Omental fat pad (tissue), 3 donors: ENCODE measurements at regions not wholly inside any gene's neighbourhood (a gene's known extent, or its start where the extent isn't known, plus 50 kb on each side); places are given as distances from the start of the nearest gene placed in this dataset.
"Not testable (repeated sequence)": the region's sequence is repeated elsewhere in the genome, so short reads cannot be mapped to it uniquely, and the experiment has no call there.

Experiments used
- ATAC-seq: fragments of 150-250 bp; one replicate; pipeline ENCODE4 v1.9.1; 2016; ENCODE audit warnings: mild to moderate bottlenecking, moderate library complexity; ENCODE audit not compliant: low FRiP score
- DNase-seq: peaks from one replicate; pipeline ENCODE4 v3.0.0-alpha.2; 2019; ENCODE audit warnings: low spot score
- TF ChIP-seq, protein P1 (sequence below), 3 donors: fragments of 450-650 bp; IDR thresholded peaks; one replicate each; pipeline ENCODE4 v1.5.1; 2016 to 2017; ENCODE audit warnings: antibody characterized with exemption in 3 of 3, mild to moderate bottlenecking in 3 of 3, moderate library complexity in 2 of 3

DNA sequence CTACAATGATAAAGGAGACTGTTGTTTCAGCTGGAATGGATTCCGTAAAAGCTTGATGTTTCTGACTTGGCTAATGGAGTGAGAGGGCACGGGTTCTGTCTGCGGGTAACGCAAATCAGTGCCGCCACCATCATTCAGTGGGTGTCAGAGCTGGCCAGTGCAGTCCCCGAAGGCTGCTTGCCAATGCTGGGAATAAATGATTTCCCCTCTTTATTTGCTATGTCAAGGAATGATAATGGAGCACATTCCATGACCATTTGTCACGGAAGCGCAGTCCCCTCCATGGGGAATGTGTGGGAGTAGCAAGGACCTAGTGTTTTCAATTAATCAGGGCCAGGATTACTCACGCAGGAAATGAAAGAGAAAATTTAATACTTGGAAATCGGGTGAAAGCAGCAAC lies 899.3 kb downstream of the UQCRFS1 start:
- DNase-seq (no peak), ATAC-seq (no peak)
- TF ChIP-seq, protein P1, sequence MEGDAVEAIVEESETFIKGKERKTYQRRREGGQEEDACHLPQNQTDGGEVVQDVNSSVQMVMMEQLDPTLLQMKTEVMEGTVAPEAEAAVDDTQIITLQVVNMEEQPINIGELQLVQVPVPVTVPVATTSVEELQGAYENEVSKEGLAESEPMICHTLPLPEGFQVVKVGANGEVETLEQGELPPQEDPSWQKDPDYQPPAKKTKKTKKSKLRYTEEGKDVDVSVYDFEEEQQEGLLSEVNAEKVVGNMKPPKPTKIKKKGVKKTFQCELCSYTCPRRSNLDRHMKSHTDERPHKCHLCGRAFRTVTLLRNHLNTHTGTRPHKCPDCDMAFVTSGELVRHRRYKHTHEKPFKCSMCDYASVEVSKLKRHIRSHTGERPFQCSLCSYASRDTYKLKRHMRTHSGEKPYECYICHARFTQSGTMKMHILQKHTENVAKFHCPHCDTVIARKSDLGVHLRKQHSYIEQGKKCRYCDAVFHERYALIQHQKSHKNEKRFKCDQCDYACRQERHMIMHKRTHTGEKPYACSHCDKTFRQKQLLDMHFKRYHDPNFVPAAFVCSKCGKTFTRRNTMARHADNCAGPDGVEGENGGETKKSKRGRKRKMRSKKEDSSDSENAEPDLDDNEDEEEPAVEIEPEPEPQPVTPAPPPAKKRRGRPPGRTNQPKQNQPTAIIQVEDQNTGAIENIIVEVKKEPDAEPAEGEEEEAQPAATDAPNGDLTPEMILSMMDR (IDR thresholded peaks at IDR 0.05) = no peak

DNA sequence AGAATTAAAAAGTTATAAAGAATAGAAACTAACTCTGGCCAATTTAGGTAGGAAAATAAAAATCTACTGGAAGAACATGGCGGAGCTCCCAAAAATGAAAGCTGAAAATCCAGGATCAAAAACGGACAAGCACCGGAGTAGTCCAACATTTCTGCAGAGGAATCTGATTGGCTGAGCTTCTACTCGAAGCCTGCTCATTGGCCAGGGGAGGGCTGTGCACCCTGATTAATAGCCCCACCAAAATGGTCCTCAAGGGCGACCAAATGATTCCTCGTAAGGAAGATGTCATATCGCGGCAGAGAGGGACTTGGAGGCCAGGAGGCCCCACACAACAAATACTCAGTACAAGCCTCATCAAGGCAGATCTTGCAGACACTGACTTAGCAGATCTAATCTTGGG lies 900.7 kb downstream of the UQCRFS1 start:
- no peak for DNase-seq
- TF ChIP-seq, protein P1 (IDR thresholded peaks at IDR 0.05) = no peak
- ATAC-seq = no peak

DNA sequence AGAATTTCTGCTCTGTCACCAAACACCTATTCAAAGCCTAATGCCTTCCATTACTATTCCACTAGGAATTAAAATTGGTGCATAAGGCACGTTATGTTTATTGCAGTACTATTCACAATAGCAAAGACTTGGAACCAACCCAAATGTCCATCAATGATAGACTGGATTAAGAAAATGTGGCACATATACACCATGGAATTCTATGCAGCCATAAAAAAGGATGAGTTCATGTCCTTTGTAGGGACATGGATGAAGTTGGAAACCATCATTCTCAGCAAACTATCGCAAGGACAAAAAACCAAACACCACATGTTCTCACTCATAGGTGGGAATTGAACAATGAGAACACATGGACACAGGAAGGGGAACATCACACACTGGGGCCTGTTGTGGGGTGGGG lies 902.1 kb downstream of the UQCRFS1 start:
- DNase-seq, ATAC-seq: not testable (repeated sequence)

DNA sequence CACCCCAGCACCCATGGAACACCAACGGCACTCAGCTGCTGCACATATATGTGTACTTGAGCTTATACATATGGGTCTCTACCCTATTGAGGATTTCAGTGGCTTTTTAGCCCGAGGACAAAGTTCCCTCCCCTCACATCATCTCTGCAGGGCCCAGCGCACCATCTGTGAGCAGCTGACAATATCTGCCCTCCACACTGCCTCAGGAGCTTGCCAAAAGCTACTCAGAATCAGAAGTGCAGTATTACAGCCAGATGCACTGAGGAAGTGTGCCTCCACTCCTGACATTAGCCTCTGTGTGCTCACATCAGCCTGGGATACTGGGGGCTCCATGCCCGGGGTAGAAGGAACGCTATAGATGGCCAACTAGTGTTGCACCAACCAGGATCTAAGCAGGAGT lies 903.9 kb downstream of the UQCRFS1 start:
- no peak for DNase-seq
- TF ChIP-seq, protein P1 (IDR thresholded peaks at IDR 0.05) = no peak
- ATAC-seq = no peak

DNA sequence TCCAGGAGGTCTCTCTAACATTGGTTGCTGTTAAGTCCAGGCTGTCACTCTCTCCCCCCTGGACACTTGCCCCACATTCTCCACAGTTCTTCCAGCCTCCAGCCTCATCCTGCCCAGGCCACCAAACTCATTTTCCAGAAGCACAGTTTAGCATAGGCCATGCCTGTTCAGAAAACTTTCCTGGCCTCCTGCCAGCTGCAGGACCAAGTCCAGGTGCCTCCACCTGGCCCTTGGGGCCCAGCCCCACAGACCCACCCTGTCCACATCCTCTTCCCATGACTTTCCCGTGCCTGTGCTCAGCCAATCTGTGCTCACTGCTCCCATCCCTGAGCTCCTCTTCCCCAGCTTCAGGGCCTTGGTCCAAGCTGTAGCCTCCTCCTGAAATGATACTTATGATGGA lies 905.0 kb downstream of the UQCRFS1 start:
- TF ChIP-seq, protein P1 (IDR thresholded peaks at IDR 0.05) = no peak
- DNase-seq = no peak
- no peak for ATAC-seq

DNA sequence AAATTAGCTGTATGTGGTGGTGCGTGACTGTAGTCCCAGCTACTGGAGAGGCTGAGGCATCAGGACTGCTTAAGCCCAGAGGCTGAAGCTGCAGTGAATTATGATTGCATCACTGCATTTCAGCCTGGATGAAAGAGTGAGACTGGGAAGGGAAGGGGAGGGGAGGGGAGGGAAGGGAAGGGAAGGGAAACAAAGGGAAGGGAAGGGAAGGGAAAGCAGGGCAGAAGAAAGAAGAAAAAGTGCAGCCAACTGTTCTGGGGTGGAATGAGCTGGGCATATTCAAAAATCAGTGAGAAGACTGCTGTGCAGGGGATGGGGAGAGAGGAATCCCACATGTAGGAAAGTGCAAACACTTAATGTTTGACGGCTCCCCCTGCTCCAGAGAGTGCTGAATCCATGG lies 905.5 kb downstream of the UQCRFS1 start:
- TF ChIP-seq, protein P1 (IDR thresholded peaks at IDR 0.05) = no peak

DNA sequence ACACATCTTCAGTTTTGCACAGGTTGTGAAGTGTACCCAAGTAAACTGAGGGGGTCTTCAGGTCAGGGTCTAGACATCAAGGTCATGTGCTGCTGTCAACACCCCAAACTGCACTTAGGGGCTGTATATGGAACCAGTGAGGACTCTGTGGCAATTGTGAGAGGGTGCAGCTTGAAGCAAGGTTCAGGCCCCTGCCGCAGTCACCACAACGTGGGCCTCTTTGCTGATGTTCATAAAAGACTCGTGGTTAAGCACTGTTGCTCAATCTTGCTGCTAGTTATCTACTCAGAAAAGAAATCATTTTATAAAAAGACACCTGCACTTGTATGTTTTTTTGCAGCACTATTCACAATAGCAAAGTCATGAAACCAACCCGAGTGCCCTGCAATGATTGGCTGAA lies 907.4 kb downstream of the UQCRFS1 start:
- TF ChIP-seq, protein P1 (IDR thresholded peaks at IDR 0.05) = no peak
- DNase-seq (no peak), ATAC-seq (no peak)

More for the DNA sequence above, 905.5 kb downstream of the UQCRFS1 start:
- DNase-seq (no peak), ATAC-seq (no peak)

DNA sequence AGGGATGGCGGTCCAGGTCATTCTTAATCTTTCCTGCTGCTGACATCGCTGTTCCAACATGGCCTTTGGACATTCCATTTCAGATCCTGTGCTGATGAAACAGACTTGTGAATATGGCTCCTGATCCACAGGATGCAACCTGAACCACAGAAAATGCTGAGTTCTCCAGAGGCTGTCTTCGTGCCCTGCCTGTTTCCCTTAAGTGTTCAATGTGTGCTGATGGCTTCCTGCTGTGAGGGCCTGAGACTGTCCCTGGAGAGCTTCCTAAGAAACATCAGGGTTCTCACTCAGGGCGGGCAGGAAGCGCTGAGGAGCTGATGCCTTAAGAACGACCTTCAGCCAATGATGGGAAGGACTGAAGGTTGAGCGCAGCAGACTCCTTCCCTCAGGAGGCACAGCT lies 909.4 kb downstream of the UQCRFS1 start:
- no peak for DNase-seq
- TF ChIP-seq, protein P1 (IDR thresholded peaks at IDR 0.05) = no peak
- ATAC-seq = no peak
